ENCODE measurements at regions not wholly inside any gene's neighbourhood (a gene's known extent, or its start where the extent isn't known, plus 50 kb on each side); places are given as distances from the start of the nearest gene placed in this dataset.

GRCh38 chr4:140249351-140249750 is 95.4 kb upstream of the MAML3 start:
- intact Hi-C loops (cut with micrococcal nuclease; ENCODE audit: unreplicated experiment) (no loop called here), in situ Hi-C loops (cut with HindIII; ENCODE audit: low pct_unique_long_range_greater_than_20kb, low sequenced_read_pairs) (no loop called here)
- Histone ChIP-seq H3K9me3 (ENCODE audit: control insufficient read depth, insufficient read depth, low read depth, low read length) (no peaks in the 10 kb centered on the region), H3K36me3 (ENCODE audit: control insufficient read depth, insufficient read depth, low read length) (no peaks in the 10 kb centered on the region), H3K27ac (ENCODE audit: low read length) (no peak overlapping the region), H3K4me1 (ENCODE audit: control insufficient read depth, insufficient read depth, low read length) (peaks cover 16% of the 10 kb centered on the region), H3K4me3 (ENCODE audit: low read depth in 2 of 2, low read length in 2 of 2) (no peak overlapping the region), H3K27me3 (ENCODE audit: control insufficient read depth, insufficient read depth, low read length) (no peaks in the 10 kb centered on the region)
- ATAC-seq, result no peak
- ChIA-PET POLR2A (no interaction called here), CTCF (no interaction called here)
- no TSS peak for BruUV-seq (replicated peaks)
- no peak for DNase-seq (ENCODE audit: low read depth, low spot score)
- TF ChIP-seq REST (IDR thresholded peaks at IDR 0.05; ENCODE audit: insufficient read depth in 1 of 2, low read depth in 2 of 2, low read length in 1 of 2) (no peak), TCF7L2 (IDR thresholded peaks at IDR 0.05; ENCODE audit: low read depth, low read length) (no peak), POLR2AphosphoS5 (IDR thresholded peaks at IDR 0.05; ENCODE audit: low read depth, low read length) (no peak), CTCF (IDR thresholded peaks at IDR 0.05) (no peak), SIN3A (IDR thresholded peaks at IDR 0.05; ENCODE audit: borderline replicate concordance, insufficient read depth, low read depth, low read length) (no peak)

- Histone ChIP-seq H3K9me3 (ENCODE audit: control insufficient read depth, insufficient read depth, low read depth, low read length) (no peaks in the 10 kb centered on the region), H3K36me3 (ENCODE audit: control insufficient read depth, insufficient read depth, low read length) (no peaks in the 10 kb centered on the region), H3K4me1 (ENCODE audit: control insufficient read depth, insufficient read depth, low read length) (peaks cover 8% of the 10 kb centered on the region), H3K27me3 (ENCODE audit: control insufficient read depth, insufficient read depth, low read length) (no peaks in the 10 kb centered on the region), H3K4me3 (ENCODE audit: low read depth in 2 of 2, low read length in 2 of 2) (no peak overlapping the region), H3K27ac (ENCODE audit: low read length) (no peak overlapping the region)
- CTCF ChIA-PET, result no interaction called here
- BruUV-seq (replicated peaks), result no TSS peak
- TF ChIP-seq SIN3A (IDR thresholded peaks at IDR 0.05; ENCODE audit: borderline replicate concordance, insufficient read depth, low read depth, low read length) (no peak), CTCF (IDR thresholded peaks at IDR 0.05) (no peak)
- no peak for ATAC-seq
- DNase-seq (ENCODE audit: low read depth, low spot score), result no peak
- intact Hi-C loops (cut with micrococcal nuclease; ENCODE audit: unreplicated experiment), result no loop called here
- POLR2A ChIA-PET, result no interaction called here
- in situ Hi-C loops (cut with HindIII; ENCODE audit: low pct_unique_long_range_greater_than_20kb, low sequenced_read_pairs), result no loop called here
Measured at GRCh38 chr4:140247237-140247636, 93.3 kb upstream of the MAML3 start.

GRCh38 chr4:140246216-140246615 is 92.2 kb upstream of the MAML3 start:
- Histone ChIP-seq H3K4me1 (ENCODE audit: control insufficient read depth, insufficient read depth, low read length) (0 out of 2 replicates have a peak, but pooled peaks cover 3% of the 10 kb centered on the region), H3K9me3 (ENCODE audit: control insufficient read depth, insufficient read depth, low read depth, low read length) (no peaks in the 10 kb centered on the region), H3K27me3 (ENCODE audit: control insufficient read depth, insufficient read depth, low read length) (no peaks in the 10 kb centered on the region), H3K27ac (ENCODE audit: low read length) (no peak overlapping the region), H3K36me3 (ENCODE audit: control insufficient read depth, insufficient read depth, low read length) (no peaks in the 10 kb centered on the region), H3K4me3 (ENCODE audit: low read depth in 2 of 2, low read length in 2 of 2) (no peak overlapping the region)
- TF ChIP-seq SIN3A (IDR thresholded peaks at IDR 0.05; ENCODE audit: borderline replicate concordance, insufficient read depth, low read depth, low read length), result no peak
- TF ChIP-seq TCF7L2 (IDR thresholded peaks at IDR 0.05; ENCODE audit: low read depth, low read length), result no peak
- TF ChIP-seq POLR2AphosphoS5 (IDR thresholded peaks at IDR 0.05; ENCODE audit: low read depth, low read length), result no peak
- TF ChIP-seq CTCF (IDR thresholded peaks at IDR 0.05), result no peak
- no peak for TF ChIP-seq REST (IDR thresholded peaks at IDR 0.05; ENCODE audit: insufficient read depth in 1 of 2, low read depth in 2 of 2, low read length in 1 of 2)
- CTCF ChIA-PET, result no interaction called here
- in situ Hi-C loops (cut with HindIII; ENCODE audit: low pct_unique_long_range_greater_than_20kb, low sequenced_read_pairs) (no loop called here), intact Hi-C loops (cut with micrococcal nuclease; ENCODE audit: unreplicated experiment) (no loop called here)
- ATAC-seq (no peak), DNase-seq (ENCODE audit: low read depth, low spot score) (no peak)
- POLR2A ChIA-PET, result no interaction called here
- BruUV-seq (replicated peaks), result no TSS peak
